Neural progenitor cell (in vitro differentiated cells): ENCODE measurements at regions not wholly inside any gene's neighbourhood (a gene's known extent, or its start where the extent isn't known, plus 50 kb on each side); places are given as distances from the start of the nearest gene placed in this dataset.

ENCODE experiments used
- DNase-seq: peaks from one replicate; pipeline ENCODE4 v3.0.0-alpha.2; 2016; ENCODE audit warnings: low spot score
- H2AFZ ChIP-seq: fragments of 200-600 bp; sonication (generic); replicated peaks from 2 replicates; pipeline ENCODE4 v1.6.1; 2016; ENCODE audit warnings: antibody characterized with exemption
- H3F3A ChIP-seq: fragments of 200-600 bp; sonication (generic); 2 replicates; pipeline ENCODE4 v1.6.1; 2016; ENCODE audit warnings: antibody characterized with exemption, low read depth
- H3K27ac ChIP-seq: fragments of 200-600 bp; sonication (generic); 2 replicates; pipeline ENCODE4 v1.5.1; 2016; ENCODE audit warnings: mild to moderate bottlenecking
- H3K27me3 ChIP-seq: fragments of 200-600 bp; sonication (generic); 2 replicates; pipeline ENCODE4 v1.6.1; 2016; ENCODE audit warnings: mild to moderate bottlenecking, moderate library complexity
- H3K36me3 ChIP-seq: fragments of 200-600 bp; sonication (generic); 2 replicates; pipeline ENCODE4 v1.5.1; 2016
- H3K4me1 ChIP-seq: fragments of 200-600 bp; sonication (generic); 2 replicates; pipeline ENCODE4 v1.6.1; 2016; ENCODE audit warnings: mixed run types
- H3K4me2 ChIP-seq: fragments of 200-600 bp; sonication (generic); 2 replicates; pipeline ENCODE4 v1.6.1; 2016
- H3K4me3 ChIP-seq: fragments of 200-600 bp; sonication (generic); 2 replicates; pipeline ENCODE4 v1.5.1; 2016
- H3K79me2 ChIP-seq: fragments of 200-600 bp; sonication (generic); 2 replicates; pipeline ENCODE4 v1.6.1; 2016; ENCODE audit warnings: low read depth
- H3K9ac ChIP-seq: fragments of 200-600 bp; sonication (generic); 2 replicates; pipeline ENCODE4 v1.6.1; 2016
- H3K9me3 ChIP-seq: fragments of 200-600 bp; sonication (generic); 2 replicates; pipeline ENCODE4 v1.5.1; 2016; ENCODE audit warnings: low read depth
- H4K20me1 ChIP-seq: fragments of 200-600 bp; sonication (generic); 2 replicates; pipeline ENCODE4 v1.6.1; 2016; ENCODE audit warnings: low read depth
- H3K27ac Mint-ChIP-seq: 3 replicates; pipeline ENCODE4 v1.8.0; 2021; ENCODE audit warnings: mixed read lengths
- H3K27me3 Mint-ChIP-seq: 2 replicates; pipeline ENCODE4 v1.8.0; 2022; ENCODE audit warnings: low read depth, mild to moderate bottlenecking, inconsistent platforms, moderate library complexity, mixed read lengths; ENCODE audit not compliant: insufficient read depth
- H3K36me3 Mint-ChIP-seq: 3 replicates; pipeline ENCODE4 v1.8.0; 2021; ENCODE audit warnings: mixed read lengths
- H3K4me1 Mint-ChIP-seq: 3 replicates; pipeline ENCODE4 v1.8.0; 2021; ENCODE audit warnings: mixed read lengths
- H3K4me3 Mint-ChIP-seq: 3 replicates; pipeline ENCODE4 v1.8.0; 2021; ENCODE audit warnings: mild to moderate bottlenecking, moderate library complexity, mixed read lengths
- H3K9me3 Mint-ChIP-seq: 3 replicates; pipeline ENCODE4 v1.8.0; 2020; ENCODE audit warnings: mixed read lengths
- CTCF ChIP-seq: fragments of 200-600 bp; sonication (generic); IDR thresholded peaks from 2 replicates; pipeline ENCODE4 v1.5.1; 2017; ENCODE audit warnings: antibody characterized with exemption, mild to moderate bottlenecking
- EZH2 ChIP-seq: fragments of 200-600 bp; sonication (generic); IDR thresholded peaks from 2 replicates; pipeline ENCODE4 v1.6.1; 2017; ENCODE audit warnings: antibody characterized with exemption, mild to moderate bottlenecking, moderate library complexity
- EZH2phosphoT487 ChIP-seq: fragments of 200-600 bp; sonication (generic); IDR thresholded peaks from 2 replicates; pipeline ENCODE4 v1.6.1; 2017; ENCODE audit warnings: antibody characterized with exemption

GRCh38 chr2:58959996-58960395 is 718.9 kb upstream of the FANCL start:
- Mint-ChIP-seq H3K27ac (no peak overlapping the region), H3K4me1 (peaks cover 6% of the 10 kb centered on the region), H3K27me3 (peaks cover 4% of the 10 kb centered on the region)

GRCh38 chr2:58957188-58957840 is 716.2 kb upstream of the FANCL start:
- peaks cover 4% of the 10 kb centered on the region for H3K27me3 Mint-ChIP-seq
- no peaks in the 10 kb centered on the region for H4K20me1 ChIP-seq
- H3K79me2 ChIP-seq = no peaks in the 10 kb centered on the region
- no peak overlapping the region for H3K4me3 ChIP-seq
- TF ChIP-seq EZH2 = no peak
- no peak for TF ChIP-seq CTCF
- TF ChIP-seq EZH2phosphoT487 = no peak
- H3F3A ChIP-seq = no peaks in the 10 kb centered on the region
- peaks cover 10% of the 10 kb centered on the region for H3K4me1 ChIP-seq
- H3K36me3 ChIP-seq = no peaks in the 10 kb centered on the region
- H3K4me3 Mint-ChIP-seq = no peak overlapping the region
- no peaks in the 10 kb centered on the region for H3K27me3 ChIP-seq
- H3K27ac Mint-ChIP-seq = no peak overlapping the region
- DNase-seq = no peak
- no peaks in the 10 kb centered on the region for H3K9me3 ChIP-seq
- no peaks in the 10 kb centered on the region for H3K9me3 Mint-ChIP-seq
- H3K36me3 Mint-ChIP-seq = no peaks in the 10 kb centered on the region
- H3K4me1 Mint-ChIP-seq = peaks cover 16% of the 10 kb centered on the region
- H3K27ac ChIP-seq = no peak overlapping the region
- H2AFZ ChIP-seq = no peak overlapping the region
- H3K9ac ChIP-seq = no peak overlapping the region
- no peak overlapping the region for H3K4me2 ChIP-seq

More at GRCh38 chr2:58959996-58960395, 718.9 kb upstream of the FANCL start:
- Histone ChIP-seq H3K4me1 (peaks cover 6% of the 10 kb centered on the region), H3K9me3 (no peaks in the 10 kb centered on the region), H3K36me3 (no peaks in the 10 kb centered on the region), H3K4me2 (no peak overlapping the region), H3K79me2 (no peaks in the 10 kb centered on the region), H3K9ac (no peak overlapping the region), H3K27ac (no peak overlapping the region), H3K27me3 (no peaks in the 10 kb centered on the region), H3K4me3 (no peak overlapping the region), H2AFZ (no peak overlapping the region), H4K20me1 (no peaks in the 10 kb centered on the region), H3F3A (no peaks in the 10 kb centered on the region)
- Mint-ChIP-seq H3K9me3 (no peaks in the 10 kb centered on the region), H3K36me3 (no peaks in the 10 kb centered on the region), H3K4me3 (no peak overlapping the region)
- TF ChIP-seq EZH2 (no peak), EZH2phosphoT487 (no peak), CTCF (no peak)
- DNase-seq = no peak

GRCh38 chr2:58954880-58955385 is 713.8 kb upstream of the FANCL start:
- no peak for TF ChIP-seq EZH2
- no peak for TF ChIP-seq EZH2phosphoT487
- Mint-ChIP-seq H3K4me3 (no peak overlapping the region), H3K9me3 (no peaks in the 10 kb centered on the region), H3K27ac (no peak overlapping the region), H3K36me3 (no peaks in the 10 kb centered on the region), H3K27me3 (peaks cover 4% of the 10 kb centered on the region), H3K4me1 (peaks cover 16% of the 10 kb centered on the region)
- Histone ChIP-seq H3K4me3 (no peak overlapping the region), H3K79me2 (no peaks in the 10 kb centered on the region), H2AFZ (peak overlapping the region; percentile 76), H3F3A (no peaks in the 10 kb centered on the region), H3K9me3 (no peaks in the 10 kb centered on the region), H3K4me2 (peak overlapping the region; percentile 27), H3K27me3 (no peaks in the 10 kb centered on the region), H3K9ac (no peak overlapping the region), H4K20me1 (no peaks in the 10 kb centered on the region), H3K27ac (no peak overlapping the region), H3K4me1 (peaks cover 10% of the 10 kb centered on the region), H3K36me3 (no peaks in the 10 kb centered on the region)
- no peak for DNase-seq

- no peaks in the 10 kb centered on the region for H3K9me3 ChIP-seq
- H3K9me3 Mint-ChIP-seq = no peaks in the 10 kb centered on the region
- H3K4me3 Mint-ChIP-seq = no peak overlapping the region
- no peaks in the 10 kb centered on the region for H3K27me3 ChIP-seq
- H3F3A ChIP-seq = no peaks in the 10 kb centered on the region
- H3K4me3 ChIP-seq = no peak overlapping the region
- peaks cover 3% of the 10 kb centered on the region for H3K27me3 Mint-ChIP-seq
- H3K27ac Mint-ChIP-seq = no peak overlapping the region
- peaks cover 16% of the 10 kb centered on the region for H3K4me1 Mint-ChIP-seq
- no peak overlapping the region for H2AFZ ChIP-seq
- no peak for DNase-seq
- peaks cover 10% of the 10 kb centered on the region for H3K4me1 ChIP-seq
- H3K79me2 ChIP-seq = no peaks in the 10 kb centered on the region
- H3K4me2 ChIP-seq = no peak overlapping the region
- H3K9ac ChIP-seq = no peak overlapping the region
- no peak for TF ChIP-seq CTCF
- TF ChIP-seq EZH2 = no peak
- no peak for TF ChIP-seq EZH2phosphoT487
- no peaks in the 10 kb centered on the region for H4K20me1 ChIP-seq
- H3K27ac ChIP-seq = no peak overlapping the region
- no peaks in the 10 kb centered on the region for H3K36me3 Mint-ChIP-seq
- no peaks in the 10 kb centered on the region for H3K36me3 ChIP-seq
These were observed 710.6 kb upstream of the FANCL start for GRCh38 chr2:58951722-58952121.
